GM12872 (cell line): ENCODE measurements at regions not wholly inside any gene's neighbourhood (a gene's known extent, or its start where the extent isn't known, plus 50 kb on each side); places are given as distances from the start of the nearest gene placed in this dataset.

Experiments used
- TF ChIP-seq, protein P1 (sequence below): IDR thresholded peaks from 3 replicates; pipeline ENCODE4 v1.5.1; 2011; ENCODE audit warnings: low read depth, mild to moderate bottlenecking, low read length, moderate library complexity; ENCODE audit not compliant: insufficient read depth

DNA sequence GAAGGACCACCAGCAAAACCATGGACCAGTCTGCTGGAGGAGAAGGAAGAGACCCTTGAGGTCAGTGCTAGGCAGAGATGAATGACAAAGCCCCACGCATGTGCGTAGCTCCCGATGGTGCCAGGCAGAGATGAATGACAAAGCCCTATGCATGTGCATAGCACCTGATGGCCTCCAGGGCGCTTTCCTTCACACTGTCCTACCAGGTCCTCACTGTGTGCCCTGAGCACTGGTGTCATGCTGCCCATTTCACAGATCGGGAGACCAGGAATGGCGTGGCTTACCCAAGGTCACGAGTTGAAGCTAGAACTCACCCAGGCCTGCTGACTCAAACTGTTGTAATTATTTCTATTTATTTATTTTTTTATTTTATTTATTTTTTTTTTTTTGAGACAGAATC, 149.6 kb downstream of the KATNIP start:
- TF ChIP-seq, protein P1, sequence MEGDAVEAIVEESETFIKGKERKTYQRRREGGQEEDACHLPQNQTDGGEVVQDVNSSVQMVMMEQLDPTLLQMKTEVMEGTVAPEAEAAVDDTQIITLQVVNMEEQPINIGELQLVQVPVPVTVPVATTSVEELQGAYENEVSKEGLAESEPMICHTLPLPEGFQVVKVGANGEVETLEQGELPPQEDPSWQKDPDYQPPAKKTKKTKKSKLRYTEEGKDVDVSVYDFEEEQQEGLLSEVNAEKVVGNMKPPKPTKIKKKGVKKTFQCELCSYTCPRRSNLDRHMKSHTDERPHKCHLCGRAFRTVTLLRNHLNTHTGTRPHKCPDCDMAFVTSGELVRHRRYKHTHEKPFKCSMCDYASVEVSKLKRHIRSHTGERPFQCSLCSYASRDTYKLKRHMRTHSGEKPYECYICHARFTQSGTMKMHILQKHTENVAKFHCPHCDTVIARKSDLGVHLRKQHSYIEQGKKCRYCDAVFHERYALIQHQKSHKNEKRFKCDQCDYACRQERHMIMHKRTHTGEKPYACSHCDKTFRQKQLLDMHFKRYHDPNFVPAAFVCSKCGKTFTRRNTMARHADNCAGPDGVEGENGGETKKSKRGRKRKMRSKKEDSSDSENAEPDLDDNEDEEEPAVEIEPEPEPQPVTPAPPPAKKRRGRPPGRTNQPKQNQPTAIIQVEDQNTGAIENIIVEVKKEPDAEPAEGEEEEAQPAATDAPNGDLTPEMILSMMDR: no peak

DNA sequence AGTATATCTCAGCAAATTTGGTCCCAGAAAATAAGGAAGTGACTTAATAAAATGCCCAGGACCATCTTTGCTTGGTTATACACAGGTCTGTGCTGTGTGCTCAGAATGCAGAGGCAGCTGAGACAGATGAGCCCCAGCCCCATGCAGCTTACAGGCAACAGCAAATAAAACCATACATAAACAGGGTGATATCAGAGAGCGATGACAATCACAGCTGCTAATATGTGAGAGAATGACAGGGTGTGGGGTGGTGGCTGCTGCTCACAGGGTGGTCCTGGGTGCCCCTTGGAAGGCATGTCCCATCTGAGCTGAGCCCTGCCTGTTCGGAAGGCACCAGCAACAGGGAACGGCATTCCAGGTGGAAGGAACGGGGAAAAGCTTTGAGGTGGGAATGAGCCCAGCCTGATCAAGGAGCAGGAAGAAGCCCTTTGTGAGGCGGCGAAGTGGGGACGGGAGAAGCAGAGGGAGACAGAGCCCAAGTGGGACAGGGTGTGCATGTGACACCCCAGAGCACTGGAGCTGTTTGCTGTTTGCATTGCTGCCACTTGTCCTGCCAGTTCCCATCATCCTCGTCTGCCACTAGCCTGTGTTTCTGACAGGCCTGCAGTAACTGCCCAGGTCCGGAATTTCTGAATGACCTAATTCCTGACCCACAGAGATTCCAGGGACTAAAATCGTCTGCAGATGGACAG, 150.5 kb downstream of the KATNIP start:
- TF ChIP-seq, protein P1: no peak

DNA sequence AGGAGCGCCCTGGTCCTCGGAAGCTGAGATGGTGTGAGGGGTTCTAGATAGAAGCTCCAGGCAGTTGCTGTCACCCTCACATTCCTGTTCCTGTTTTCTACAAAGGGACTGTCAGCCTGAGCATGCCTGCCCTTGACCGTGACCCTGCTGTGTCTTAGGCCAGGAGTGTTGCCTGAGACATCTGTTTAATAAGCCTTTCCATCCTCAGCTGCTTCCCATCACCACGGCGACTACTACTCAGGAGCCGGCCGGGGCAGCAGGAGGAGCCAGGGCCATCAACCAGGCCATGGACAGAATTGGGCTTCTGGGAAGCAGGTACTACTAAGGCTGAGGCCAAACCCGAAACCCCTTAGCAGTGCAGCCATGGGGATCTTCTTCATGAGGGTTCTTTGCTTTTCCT, 151.4 kb downstream of the KATNIP start:
- TF ChIP-seq, protein P1: no peak

DNA sequence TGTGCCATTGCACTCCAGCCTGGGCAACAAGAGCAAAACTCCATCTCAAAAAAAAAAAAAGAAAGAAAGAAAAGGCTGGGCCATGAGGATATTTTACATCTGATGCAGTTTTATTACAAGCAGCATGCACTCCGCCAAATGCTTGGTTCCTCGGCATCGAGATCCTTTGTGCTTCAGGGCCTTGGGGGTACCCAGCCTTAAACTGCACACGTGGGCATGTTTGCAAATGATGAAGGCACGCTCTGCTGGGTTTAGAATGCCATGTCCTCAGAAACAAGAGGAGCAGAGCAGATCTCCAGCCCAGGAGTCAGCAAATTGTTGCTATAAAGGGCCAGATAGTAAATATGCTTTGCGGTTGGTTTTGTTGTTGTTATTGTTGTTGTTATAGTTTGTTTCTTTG, 153.2 kb downstream of the KATNIP start:
- TF ChIP-seq, protein P1: no peak

DNA sequence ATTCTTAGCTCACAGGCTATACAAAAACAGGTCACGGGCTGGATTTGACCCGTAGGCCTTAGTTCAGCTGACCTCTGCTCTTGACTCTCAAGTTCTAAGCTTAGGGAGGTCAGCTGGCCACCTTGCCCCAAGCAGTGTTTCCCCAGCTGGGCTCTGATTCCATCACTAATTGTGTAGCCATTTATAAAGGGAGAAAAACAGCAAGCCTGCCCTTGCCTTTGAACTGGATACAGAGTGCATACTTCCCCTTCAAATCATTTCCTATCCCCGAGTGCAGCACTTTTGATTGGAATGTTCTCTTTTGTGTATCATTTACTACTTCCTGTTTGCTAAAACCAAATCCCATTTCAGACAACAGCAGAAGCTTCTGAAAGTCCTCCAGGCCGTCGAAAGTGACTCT, 153.6 kb downstream of the KATNIP start:
- TF ChIP-seq, protein P1: no peak

DNA sequence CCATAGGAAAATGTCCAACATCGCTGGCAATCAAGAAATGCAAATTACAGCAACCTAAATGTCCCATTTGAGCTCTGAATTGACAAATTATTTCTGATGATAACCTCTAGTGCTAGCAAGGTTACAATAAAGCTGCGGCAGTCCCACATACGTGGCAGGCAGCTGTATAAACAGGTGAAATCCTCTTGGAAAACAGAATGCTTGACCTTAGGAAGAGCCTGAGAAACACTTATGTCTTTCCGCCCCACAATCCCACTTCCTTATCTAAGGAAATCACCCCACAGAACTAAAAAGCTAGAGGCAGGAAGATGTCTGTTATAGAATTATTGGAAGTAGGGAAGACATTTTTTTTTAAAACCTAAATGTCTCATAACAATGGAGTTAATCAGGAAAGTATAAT, 154.3 kb downstream of the KATNIP start:
- TF ChIP-seq, protein P1: no peak

DNA sequence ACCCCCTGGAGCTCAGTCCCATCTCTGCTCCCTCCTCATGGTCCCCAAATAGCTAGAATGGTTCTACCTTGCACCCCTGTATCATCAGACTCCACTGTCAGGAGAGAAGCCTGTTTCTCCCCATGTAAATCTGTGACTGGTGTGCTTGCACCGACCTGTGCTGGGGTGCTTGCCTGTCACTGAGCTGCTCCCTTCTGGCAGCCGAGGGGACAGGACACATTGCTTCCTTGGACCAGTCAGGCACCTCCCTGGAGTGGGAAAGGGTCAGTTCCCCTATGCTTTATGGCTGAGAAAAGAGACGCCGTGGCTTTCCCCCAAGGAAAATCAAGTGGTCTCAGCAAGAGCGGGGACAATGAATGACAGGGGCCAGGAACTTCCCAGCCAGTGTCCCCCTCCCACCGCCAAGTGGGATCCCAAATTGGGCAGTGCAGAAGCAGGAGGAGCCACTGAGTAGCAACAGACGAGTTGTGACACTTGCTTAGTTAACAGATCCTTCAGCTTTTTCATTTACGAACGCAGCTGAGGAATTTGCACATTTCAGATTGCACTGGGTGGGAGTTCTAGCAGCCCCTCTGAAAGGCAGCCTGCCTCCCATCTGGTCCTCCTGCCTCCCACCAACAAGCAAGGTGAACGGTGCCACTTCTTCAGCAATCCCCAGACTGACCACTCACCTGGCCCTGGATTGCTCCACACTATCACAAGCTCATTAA, 156.4 kb downstream of the KATNIP start:
- TF ChIP-seq, protein P1: no peak
